GM12873 (cell line): ENCODE measurements at regions not wholly inside any gene's neighbourhood (a gene's known extent, or its start where the extent isn't known, plus 50 kb on each side); places are given as distances from the start of the nearest gene placed in this dataset.

Source experiments
- CTCF ChIP-seq: IDR thresholded peaks from 2 replicates; pipeline ENCODE4 v1.5.1; 2012; ENCODE audit warnings: low read depth, mild to moderate bottlenecking, moderate library complexity, low read length, control low read depth; ENCODE audit not compliant: insufficient read depth; ENCODE audit errors: missing control alignments

- TF ChIP-seq CTCF, result no peak
Measured at GRCh38 chr3:145471976-145472375, 689.0 kb downstream of the PLOD2 start.

- TF ChIP-seq CTCF, result no peak
Measured at GRCh38 chr3:145483992-145484391, 677.0 kb downstream of the PLOD2 start.

GRCh38 chr3:145489011-145489410, 672.0 kb downstream of the PLOD2 start:
- TF ChIP-seq CTCF, result no peak

- TF ChIP-seq CTCF, result no peak
Measured at GRCh38 chr3:145490088-145491048, 670.6 kb downstream of the PLOD2 start.

- TF ChIP-seq CTCF, result no peak
Measured at GRCh38 chr3:145492456-145492855, 668.5 kb downstream of the PLOD2 start.

- no peak for TF ChIP-seq CTCF
Measured at GRCh38 chr3:145518639-145519038, 642.3 kb downstream of the PLOD2 start.

- no peak for TF ChIP-seq CTCF
Measured at GRCh38 chr3:145519398-145520047, 641.5 kb downstream of the PLOD2 start.
